ENCODE measurements at regions not wholly inside any gene's neighbourhood (a gene's known extent, or its start where the extent isn't known, plus 50 kb on each side); places are given as distances from the start of the nearest gene placed in this dataset.

- Histone ChIP-seq H3K9me1 (ENCODE audit: control insufficient read depth, insufficient read depth, low read length) (no peaks in the 10 kb centered on the region), H3K79me2 (ENCODE audit: control insufficient read depth, insufficient read depth, low read length) (no peaks in the 10 kb centered on the region), H3K4me2 (ENCODE audit: insufficient read depth, low read length) (no peak overlapping the region), H3K4me1 (replicated peaks in 1 of 2; ENCODE audit: control insufficient read depth in 2 of 2, insufficient read depth in 2 of 2, low read length in 2 of 2) (no peaks in the 10 kb centered on the region), H3K9ac (ENCODE audit: insufficient read depth in 1 of 2, low read depth in 2 of 2, low read length in 2 of 2) (no peak overlapping the region), H3K9me3 (replicated peaks; ENCODE audit: control insufficient read depth, insufficient read depth, low read depth, low read length) (no peaks in the 10 kb centered on the region), H3K36me3 (ENCODE audit: control insufficient read depth, insufficient read depth, low read length) (no peaks in the 10 kb centered on the region), H3K27me3 (ENCODE audit: control insufficient read depth in 2 of 2, insufficient read depth in 2 of 2, low read length in 2 of 2) (no peaks in the 10 kb centered on the region), H4K20me1 (replicated peaks; ENCODE audit: control insufficient read depth, insufficient read depth, low read length) (no peaks in the 10 kb centered on the region), H3K4me3 (no peak overlapping the region), H2AFZ (ENCODE audit: low read depth, low read length) (no peak overlapping the region), H3K27ac (ENCODE audit: extremely low read depth, low read depth, low read length) (no peak overlapping the region)
- POLR2A ChIA-PET, result interaction anchor here (1.7 kb wide), 1 partner anchor 10 kb away, joined by 3 read pairs; no protein-coding TSS in a partner anchor
- FAIRE-seq (no peak), ATAC-seq (no peak), DNase-seq (ENCODE audit: extremely low read depth in 1 of 4, low spot score in 3 of 4) (no peak)
- in situ Hi-C loops (cut with MboI) (no loop called here), intact Hi-C loops (cut with micrococcal nuclease) (no loop called here)
- no TSS peak for BruUV-seq (replicated peaks)
- TF ChIP-seq SRSF7 (optimal IDR thresholded peaks at IDR 0.05; ENCODE audit: low read depth, low read length) (no peak), PHF21A (IDR thresholded peaks at IDR 0.05; ENCODE audit: borderline replicate concordance, low read depth) (no peak), MTA1 (IDR thresholded peaks at IDR 0.05; ENCODE audit: borderline replicate concordance) (no peak), ZNF57 (CRISPR knock-in tag; IDR thresholded peaks at IDR 0.05) (no peak), SREBF1 (IDR thresholded peaks at IDR 0.05; ENCODE audit: borderline replicate concordance, low read depth, low read length) (no peak), NCOA2 (IDR thresholded peaks at IDR 0.05; ENCODE audit: partially characterized antibody in 2 of 2) (no peak), SAFB (IDR thresholded peaks at IDR 0.05; ENCODE audit: borderline replicate concordance, low read depth, low read length) (no peak), ZNF175 (CRISPR knock-in tag; IDR thresholded peaks at IDR 0.05; ENCODE audit: low read depth) (no peak), ZNF75A (CRISPR knock-in tag; IDR thresholded peaks at IDR 0.05) (no peak)
- CTCF ChIA-PET (ENCODE audit: low intra/inter-chr PET ratio), result no interaction called here
- WGBS (ENCODE audit: insufficient coverage, low coverage, missing lambda C conversion rate), result 15% methylated on average over 2 of the region's 2 CpGs
Measured at GRCh38 chr18:31237142-31237541, 74.5 kb upstream of the DSC1 start.

All from K562 (cell line).